ENCODE measurements at regions not wholly inside any gene's neighbourhood (a gene's known extent, or its start where the extent isn't known, plus 50 kb on each side); places are given as distances from the start of the nearest gene placed in this dataset.

DNA sequence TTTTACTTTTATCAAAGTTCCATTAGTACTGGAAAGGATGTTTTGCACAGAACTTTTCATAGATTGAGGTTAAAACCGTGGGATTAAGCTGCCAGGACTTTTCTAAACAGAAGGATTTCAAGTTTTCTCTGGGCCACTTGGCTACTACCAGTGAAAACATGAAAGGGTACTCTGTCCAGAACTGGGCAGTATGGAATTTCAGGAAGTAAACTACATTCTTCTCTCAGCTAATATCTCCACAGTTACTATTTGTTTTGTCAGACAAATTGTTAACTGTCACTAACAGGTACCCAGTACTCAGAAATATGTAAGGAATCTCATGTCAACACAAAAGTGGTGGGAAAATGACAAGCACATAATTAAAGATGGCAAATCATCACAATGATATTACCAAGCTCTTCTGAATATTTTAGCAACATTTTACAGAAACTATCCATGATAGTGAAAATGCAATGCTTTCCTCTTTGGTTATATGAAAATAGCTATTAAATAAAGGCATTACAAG lies 454.4 kb downstream of the C4orf33 start:
- CTCF ChIA-PET = no interaction called here
- WGBS (ENCODE audit: insufficient coverage, insufficient replicate concordance, low lambda C conversion rate, missing lambda C conversion rate) = 5% methylated on average over 1 of the region's 1 CpG
- ATAC-seq (no peak), DNase-seq (ENCODE audit: low read depth, low spot score) (no peak), FAIRE-seq (no peak)
- Histone ChIP-seq H3K4me3 (no peak overlapping the region), H3K4me2 (ENCODE audit: control insufficient read depth, insufficient read depth) (no peak overlapping the region), H3K36me3 (ENCODE audit: control insufficient read depth in 2 of 2, insufficient read depth in 2 of 2, low read length in 1 of 2) (no peaks in the 10 kb centered on the region), H3K79me2 (ENCODE audit: control insufficient read depth, insufficient read depth, low read length) (no peaks in the 10 kb centered on the region), H2AFZ (ENCODE audit: control insufficient read depth, low read depth, low read length) (no peak overlapping the region), H3K9ac (ENCODE audit: control insufficient read depth, insufficient read depth, low read length) (no peak overlapping the region), H3K4me1 (ENCODE audit: control insufficient read depth, insufficient read depth, low read length) (no peaks in the 10 kb centered on the region), H3K27ac (ENCODE audit: control insufficient read depth, insufficient read depth) (no peak overlapping the region), H3K27me3 (replicated peaks in 1 of 2; ENCODE audit: control insufficient read depth in 2 of 2, insufficient read depth in 2 of 2, low read length in 1 of 2) (no peaks in the 10 kb centered on the region), H4K20me1 (ENCODE audit: control insufficient read depth, insufficient read depth) (no peaks in the 10 kb centered on the region), H3K9me3 (replicated peaks; ENCODE audit: control insufficient read depth, insufficient read depth, low read length) (no peaks in the 10 kb centered on the region)
- SMC1A ChIA-PET (ENCODE audit: uncharacterized antibody, unreplicated experiment) = no interaction called here
- intact Hi-C loops (cut with micrococcal nuclease; ENCODE audit: unreplicated experiment) (no loop called here), in situ Hi-C loops (cut with MboI) (no loop called here)
- TF ChIP-seq ZNF24 (IDR thresholded peaks at IDR 0.05) (no peak), RAD21 (IDR thresholded peaks at IDR 0.05; ENCODE audit: insufficient read depth, low read depth, low read length) (no peak), EED (IDR thresholded peaks at IDR 0.05; ENCODE audit: low read depth) (no peak)
- TF ChIP-seq, protein P1, sequence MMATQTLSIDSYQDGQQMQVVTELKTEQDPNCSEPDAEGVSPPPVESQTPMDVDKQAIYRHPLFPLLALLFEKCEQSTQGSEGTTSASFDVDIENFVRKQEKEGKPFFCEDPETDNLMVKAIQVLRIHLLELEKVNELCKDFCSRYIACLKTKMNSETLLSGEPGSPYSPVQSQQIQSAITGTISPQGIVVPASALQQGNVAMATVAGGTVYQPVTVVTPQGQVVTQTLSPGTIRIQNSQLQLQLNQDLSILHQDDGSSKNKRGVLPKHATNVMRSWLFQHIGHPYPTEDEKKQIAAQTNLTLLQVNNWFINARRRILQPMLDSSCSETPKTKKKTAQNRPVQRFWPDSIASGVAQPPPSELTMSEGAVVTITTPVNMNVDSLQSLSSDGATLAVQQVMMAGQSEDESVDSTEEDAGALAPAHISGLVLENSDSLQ (IDR thresholded peaks at IDR 0.05) = no peak
- TF ChIP-seq, protein P2, sequence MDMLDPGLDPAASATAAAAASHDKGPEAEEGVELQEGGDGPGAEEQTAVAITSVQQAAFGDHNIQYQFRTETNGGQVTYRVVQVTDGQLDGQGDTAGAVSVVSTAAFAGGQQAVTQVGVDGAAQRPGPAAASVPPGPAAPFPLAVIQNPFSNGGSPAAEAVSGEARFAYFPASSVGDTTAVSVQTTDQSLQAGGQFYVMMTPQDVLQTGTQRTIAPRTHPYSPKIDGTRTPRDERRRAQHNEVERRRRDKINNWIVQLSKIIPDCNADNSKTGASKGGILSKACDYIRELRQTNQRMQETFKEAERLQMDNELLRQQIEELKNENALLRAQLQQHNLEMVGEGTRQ (IDR thresholded peaks at IDR 0.05; ENCODE audit: borderline replicate concordance, low read depth, low read length) = no peak
- RAD21 ChIA-PET (ENCODE audit: unreplicated experiment) = no interaction called here
- POLR2A ChIA-PET = no interaction called here
- no TSS peak for BruUV-seq (replicated peaks)

DNA sequence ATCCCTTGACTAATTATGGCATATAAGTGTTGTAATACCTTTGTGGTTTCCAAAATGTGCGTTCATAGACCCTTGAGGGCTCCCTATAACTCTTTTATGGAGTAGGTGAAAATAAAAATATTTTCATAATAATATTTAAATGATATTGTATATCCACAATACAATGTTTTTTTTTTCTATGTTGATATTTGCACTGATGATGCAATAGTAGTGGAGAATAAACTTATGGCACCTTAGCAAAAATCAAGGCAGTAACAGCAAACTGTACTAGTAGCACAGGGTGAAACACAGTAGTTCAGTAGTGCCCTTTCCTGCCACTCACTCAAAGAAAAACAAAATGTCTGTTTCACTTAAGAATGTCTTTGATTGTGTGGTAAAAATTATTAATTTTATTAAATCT lies 465.3 kb downstream of the C4orf33 start:
- Histone ChIP-seq H3K27ac (ENCODE audit: control insufficient read depth, insufficient read depth) (no peak overlapping the region), H3K79me2 (ENCODE audit: control insufficient read depth, insufficient read depth, low read length) (no peaks in the 10 kb centered on the region), H3K4me1 (ENCODE audit: control insufficient read depth, insufficient read depth, low read length) (no peaks in the 10 kb centered on the region), H3K9ac (ENCODE audit: control insufficient read depth, insufficient read depth, low read length) (no peak overlapping the region), H3K4me3 (no peak overlapping the region), H2AFZ (ENCODE audit: control insufficient read depth, low read depth, low read length) (no peak overlapping the region), H3K4me2 (ENCODE audit: control insufficient read depth, insufficient read depth) (no peak overlapping the region), H3K9me3 (replicated peaks; ENCODE audit: control insufficient read depth, insufficient read depth, low read length) (no peaks in the 10 kb centered on the region), H3K27me3 (replicated peaks in 1 of 2; ENCODE audit: control insufficient read depth in 2 of 2, insufficient read depth in 2 of 2, low read length in 1 of 2) (no peaks in the 10 kb centered on the region), H3K36me3 (ENCODE audit: control insufficient read depth in 2 of 2, insufficient read depth in 2 of 2, low read length in 1 of 2) (no peaks in the 10 kb centered on the region), H4K20me1 (ENCODE audit: control insufficient read depth, insufficient read depth) (no peaks in the 10 kb centered on the region)
- POLR2A ChIA-PET = no interaction called here
- CTCF ChIA-PET = no interaction called here
- FAIRE-seq (no peak), DNase-seq (ENCODE audit: low read depth, low spot score) (no peak), ATAC-seq (no peak)
- in situ Hi-C loops (cut with MboI) (no loop called here), intact Hi-C loops (cut with micrococcal nuclease; ENCODE audit: unreplicated experiment) (no loop called here)
- no TSS peak for BruUV-seq (replicated peaks)
- 0% methylated on average over 1 of the region's 1 CpG for WGBS (ENCODE audit: insufficient coverage, insufficient replicate concordance, low lambda C conversion rate, missing lambda C conversion rate)
- TF ChIP-seq, protein P3, sequence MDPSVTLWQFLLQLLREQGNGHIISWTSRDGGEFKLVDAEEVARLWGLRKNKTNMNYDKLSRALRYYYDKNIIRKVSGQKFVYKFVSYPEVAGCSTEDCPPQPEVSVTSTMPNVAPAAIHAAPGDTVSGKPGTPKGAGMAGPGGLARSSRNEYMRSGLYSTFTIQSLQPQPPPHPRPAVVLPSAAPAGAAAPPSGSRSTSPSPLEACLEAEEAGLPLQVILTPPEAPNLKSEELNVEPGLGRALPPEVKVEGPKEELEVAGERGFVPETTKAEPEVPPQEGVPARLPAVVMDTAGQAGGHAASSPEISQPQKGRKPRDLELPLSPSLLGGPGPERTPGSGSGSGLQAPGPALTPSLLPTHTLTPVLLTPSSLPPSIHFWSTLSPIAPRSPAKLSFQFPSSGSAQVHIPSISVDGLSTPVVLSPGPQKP (IDR thresholded peaks at IDR 0.05; ENCODE audit: low read depth, low read length) = no peak
- no peak for TF ChIP-seq HDAC2 (IDR thresholded peaks at IDR 0.05)
- no peak for TF ChIP-seq PAX5 (IDR thresholded peaks at IDR 0.05; ENCODE audit: borderline replicate concordance, low read depth, low read length)
- no peak for TF ChIP-seq SP1 (IDR thresholded peaks at IDR 0.05; ENCODE audit: low read depth, low read length)
- no peak for TF ChIP-seq ZNF217 (IDR thresholded peaks at IDR 0.05)
- TF ChIP-seq ETV6 (conservative IDR thresholded peaks at IDR 0.05 in 1 of 2, IDR thresholded peaks at IDR 0.05 in 1 of 2; ENCODE audit: borderline replicate concordance in 1 of 2, low read depth in 1 of 2) = no peak
- TF ChIP-seq KLF5 (IDR thresholded peaks at IDR 0.05; ENCODE audit: partially characterized antibody) = no peak
- TF ChIP-seq RAD51 (IDR thresholded peaks at IDR 0.05) = no peak
- TF ChIP-seq SMC3 (IDR thresholded peaks at IDR 0.05; ENCODE audit: borderline replicate concordance, low read length) = no peak
- TF ChIP-seq IKZF1 (conservative IDR thresholded peaks at IDR 0.05) = no peak
- TF ChIP-seq ZBED1 (IDR thresholded peaks at IDR 0.05; ENCODE audit: borderline replicate concordance) = no peak
- TF ChIP-seq BHLHE40 (IDR thresholded peaks at IDR 0.05; ENCODE audit: borderline replicate concordance in 1 of 2, low read depth in 2 of 2, low read length in 1 of 2) = no peak
- TF ChIP-seq TCF7 (IDR thresholded peaks at IDR 0.05; ENCODE audit: borderline replicate concordance) = no peak
- RAD21 ChIA-PET (ENCODE audit: unreplicated experiment) = no interaction called here
- SMC1A ChIA-PET (ENCODE audit: uncharacterized antibody, unreplicated experiment) = no interaction called here

Data from GM12878 (cell line).